HPDE6-E6E7 (cell line): ENCODE measurements at regions not wholly inside any gene's neighbourhood (a gene's known extent, or its start where the extent isn't known, plus 50 kb on each side); places are given as distances from the start of the nearest gene placed in this dataset.
"Not testable (repeated sequence)": the region's sequence is repeated elsewhere in the genome, so short reads cannot be mapped to it uniquely, and the experiment has no call there.

Experiments used
- DNase-seq: peaks from one replicate; pipeline ENCODE4 v3.0.0; 2011; ENCODE audit warnings: missing footprints; ENCODE audit errors: extremely low spot score

GRCh38 chr4:125749354-125749753 is 434.6 kb downstream of the FAT4 start:
- no peak for DNase-seq

DNA sequence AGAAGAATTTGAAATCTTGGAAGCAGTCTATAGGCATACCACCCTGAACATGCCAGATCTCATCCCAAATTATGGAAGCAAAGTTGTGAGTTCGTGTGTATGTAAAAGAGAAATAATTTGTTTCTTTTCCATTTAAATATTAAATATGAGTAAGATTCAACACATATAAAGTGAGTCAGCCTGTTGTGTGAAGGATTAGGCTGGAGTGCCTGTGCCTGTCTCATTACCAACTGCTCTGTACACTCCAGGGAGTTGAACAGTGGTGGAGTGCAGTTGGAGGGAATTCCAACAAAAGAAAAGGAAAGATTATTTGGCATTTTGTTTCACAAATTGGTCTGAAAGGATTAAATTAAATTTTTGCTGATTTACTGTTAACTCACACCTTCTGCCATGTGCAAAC is 435.6 kb downstream of the FAT4 start:
- no peak for DNase-seq

DNA sequence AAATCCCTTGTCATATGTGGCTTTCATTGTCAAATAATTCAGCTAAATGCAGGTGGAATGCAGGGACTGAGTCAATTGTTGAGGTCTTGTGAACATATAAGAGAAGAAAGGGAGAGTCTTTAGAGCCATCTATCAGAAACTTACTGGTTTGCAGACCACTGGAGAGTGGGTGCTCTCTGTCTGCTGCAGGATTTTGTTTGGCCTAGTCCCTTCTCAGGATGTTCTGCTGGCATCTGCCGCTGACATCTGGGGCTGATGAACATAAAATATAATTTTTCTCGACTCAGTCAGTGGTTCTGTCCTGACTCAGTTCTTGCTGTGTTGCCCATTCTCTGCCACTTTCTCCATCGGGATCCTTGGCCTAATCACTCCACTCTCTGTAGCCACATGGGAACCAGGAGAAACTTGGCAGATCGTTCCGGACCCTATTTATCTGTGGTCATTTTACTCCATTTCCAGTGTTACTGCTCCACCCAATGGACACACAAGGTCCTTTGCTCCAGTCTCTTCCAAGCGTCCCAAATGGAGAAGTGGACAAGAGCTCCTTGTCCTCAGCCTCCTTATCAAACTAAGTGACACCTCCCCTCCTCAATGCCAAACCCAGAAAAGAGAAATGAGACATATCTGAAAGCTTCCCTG is 436.2 kb downstream of the FAT4 start:
- no peak for DNase-seq

GRCh38 chr4:125758438-125758837 is 443.7 kb downstream of the FAT4 start:
- DNase-seq, result no peak

DNA sequence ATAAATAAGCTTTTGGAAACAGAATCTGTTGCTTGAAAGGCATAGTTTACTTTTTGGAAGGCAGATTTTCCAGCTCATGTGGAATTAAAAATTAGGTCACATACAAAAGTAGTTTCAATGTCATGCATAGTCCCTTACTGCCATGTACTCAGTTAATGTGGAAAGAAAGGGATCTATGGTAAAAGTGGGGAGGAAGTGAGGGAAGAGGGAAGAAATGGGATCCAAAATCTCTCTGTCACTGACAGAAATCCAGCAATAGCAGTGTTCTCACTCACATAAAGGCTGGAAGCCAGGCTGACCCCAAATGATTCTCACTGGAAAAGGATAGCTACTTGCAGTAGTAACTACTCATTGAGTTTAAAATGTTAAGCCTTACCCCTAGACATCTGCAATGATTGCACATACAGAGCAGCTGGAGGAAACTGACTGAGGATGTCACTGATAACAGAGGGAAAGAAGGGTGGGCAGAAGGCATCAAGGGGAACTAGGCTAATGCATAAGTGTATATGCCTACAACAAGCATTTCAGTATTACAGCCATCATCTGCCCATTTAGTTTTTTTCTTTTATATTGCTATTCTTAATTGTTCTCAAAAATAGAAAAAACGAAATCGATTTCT is 445.6 kb downstream of the FAT4 start:
- no peak for DNase-seq

DNA sequence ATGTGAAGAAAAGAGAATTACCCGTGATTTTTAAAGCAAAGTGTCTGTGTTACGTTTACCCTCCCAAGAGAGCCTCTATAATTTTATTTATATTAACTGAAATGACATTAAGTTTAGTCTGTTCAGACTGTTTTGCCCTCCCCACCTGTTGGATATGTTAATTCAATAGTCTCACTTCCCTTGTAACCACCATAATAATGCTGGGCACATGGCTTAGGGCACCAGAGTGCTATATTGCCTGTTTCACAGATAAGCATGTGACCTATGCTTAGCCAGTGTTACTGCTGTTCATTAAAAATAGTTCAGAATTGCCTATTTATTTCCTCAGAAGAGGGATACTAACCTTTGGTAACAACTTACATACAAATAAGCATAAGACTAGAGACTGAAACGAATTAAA is 446.2 kb downstream of the FAT4 start:
- DNase-seq, result no peak

GRCh38 chr4:125762537-125762936 is 447.8 kb downstream of the FAT4 start:
- DNase-seq, result no peak

GRCh38 chr4:125765941-125766340 is 451.2 kb downstream of the FAT4 start:
- DNase-seq, result no peak

DNA sequence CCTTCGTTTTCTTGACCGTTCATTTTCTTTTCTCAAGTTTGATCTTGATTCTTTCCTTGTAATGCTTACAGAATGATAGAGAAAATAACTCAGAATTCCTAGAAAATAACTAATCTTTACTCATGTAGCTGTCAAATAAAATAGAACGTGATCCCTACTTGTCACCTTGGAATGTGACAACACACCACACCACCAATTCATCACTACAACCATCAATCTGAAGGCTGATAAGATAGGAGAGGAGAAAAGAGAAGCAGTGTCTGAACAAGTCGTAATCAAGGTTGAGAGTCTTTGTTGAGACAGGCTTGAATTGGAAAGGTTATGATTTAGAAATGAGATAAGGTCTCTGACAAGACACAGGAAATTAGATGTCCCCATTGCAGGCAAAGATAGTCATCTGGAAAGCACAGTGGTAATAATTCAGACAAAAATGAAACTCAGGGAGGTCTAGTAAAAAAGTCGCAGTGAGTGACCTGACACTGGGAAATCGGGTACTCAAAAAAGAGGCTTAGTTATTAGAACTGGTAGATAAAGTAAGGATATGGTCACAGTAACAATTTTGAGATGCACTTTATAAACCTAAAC is 456.2 kb downstream of the FAT4 start:
- no peak for DNase-seq

DNA sequence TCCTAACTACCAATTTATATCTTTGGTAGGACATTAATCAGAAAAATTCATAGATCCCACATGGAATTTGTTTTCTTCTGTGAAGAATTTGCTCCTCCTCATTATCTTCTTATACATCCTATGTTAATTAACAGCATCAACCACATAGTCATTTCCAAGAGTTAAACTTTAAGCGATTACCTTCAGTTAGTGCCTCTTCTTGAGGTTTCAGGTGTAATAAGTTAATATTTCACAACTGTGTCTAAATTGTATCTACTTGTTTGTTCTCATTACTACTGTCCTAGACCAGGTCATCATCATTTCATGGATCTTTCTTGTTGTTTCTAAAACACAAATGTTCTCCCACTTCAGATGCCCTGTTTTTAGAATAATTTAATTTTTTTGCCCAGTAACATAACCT is 457.9 kb downstream of the FAT4 start:
- no peak for DNase-seq

GRCh38 chr4:125773502-125773901 is 458.7 kb downstream of the FAT4 start:
- DNase-seq, result no peak

GRCh38 chr4:125773931-125774330 is 459.2 kb downstream of the FAT4 start:
- no peak for DNase-seq

- DNase-seq, result no peak
Observed at GRCh38 chr4:125776146-125776545, 461.4 kb downstream of the FAT4 start.

- DNase-seq, result no peak
Observed at GRCh38 chr4:125780164-125780563, 465.4 kb downstream of the FAT4 start.

DNA sequence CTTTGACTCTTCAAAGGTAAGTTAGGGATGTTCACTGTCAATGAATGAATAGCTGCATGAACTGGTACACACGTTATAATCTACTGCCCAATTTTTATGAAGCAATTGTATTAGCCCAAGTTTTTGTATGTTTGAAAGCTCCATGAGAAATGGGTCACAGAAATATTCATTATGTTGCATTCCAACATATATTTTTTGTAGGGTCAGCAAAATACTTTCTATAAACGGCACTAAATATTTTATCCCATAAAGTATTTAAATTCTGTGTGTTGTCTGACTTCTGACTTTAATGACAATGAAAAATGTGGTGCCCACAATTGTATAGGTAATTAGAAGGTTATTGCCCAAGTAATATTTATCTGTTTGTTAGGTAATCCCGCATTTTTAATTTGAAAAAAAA is 466.0 kb downstream of the FAT4 start:
- no peak for DNase-seq

DNA sequence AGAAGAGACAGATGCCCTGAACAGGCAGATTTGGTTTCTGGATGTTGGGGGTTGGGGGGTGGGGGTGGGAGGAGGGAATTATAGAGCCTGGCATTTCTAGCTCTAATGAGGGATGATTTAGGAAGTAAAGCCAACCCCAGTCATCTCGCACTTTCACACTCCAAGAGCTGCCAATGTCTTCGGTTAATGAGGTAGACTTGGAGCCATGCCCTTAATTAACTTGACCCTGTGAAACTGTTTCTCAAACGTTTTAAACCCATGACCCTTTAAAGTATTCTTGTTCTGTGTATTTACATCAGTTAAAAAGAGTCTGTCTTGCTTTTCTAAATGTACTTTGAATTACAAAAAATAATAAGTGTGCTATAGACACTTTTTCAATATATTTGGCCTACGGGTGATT is 466.9 kb downstream of the FAT4 start:
- DNase-seq, result no peak

DNA sequence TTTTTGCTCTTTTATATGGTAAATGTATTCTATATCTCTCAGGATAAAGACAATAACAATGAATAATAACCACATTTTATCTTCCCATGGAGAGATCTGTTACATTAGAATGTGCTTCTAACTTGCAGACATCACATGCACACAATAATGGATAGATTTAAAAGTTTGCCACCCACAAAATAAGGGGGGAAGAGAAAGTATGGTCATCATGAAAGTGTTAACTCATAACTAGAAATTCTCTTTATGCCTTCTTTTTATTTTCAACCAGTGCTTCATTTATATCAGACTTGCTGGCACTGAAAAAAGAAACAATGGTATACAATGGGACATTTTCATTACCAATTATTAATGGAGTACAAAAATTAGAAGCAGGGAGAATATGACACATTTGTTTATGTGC is 470.0 kb downstream of the FAT4 start:
- no peak for DNase-seq

GRCh38 chr4:125787707-125788106 is 473.0 kb downstream of the FAT4 start:
- no peak for DNase-seq

DNA sequence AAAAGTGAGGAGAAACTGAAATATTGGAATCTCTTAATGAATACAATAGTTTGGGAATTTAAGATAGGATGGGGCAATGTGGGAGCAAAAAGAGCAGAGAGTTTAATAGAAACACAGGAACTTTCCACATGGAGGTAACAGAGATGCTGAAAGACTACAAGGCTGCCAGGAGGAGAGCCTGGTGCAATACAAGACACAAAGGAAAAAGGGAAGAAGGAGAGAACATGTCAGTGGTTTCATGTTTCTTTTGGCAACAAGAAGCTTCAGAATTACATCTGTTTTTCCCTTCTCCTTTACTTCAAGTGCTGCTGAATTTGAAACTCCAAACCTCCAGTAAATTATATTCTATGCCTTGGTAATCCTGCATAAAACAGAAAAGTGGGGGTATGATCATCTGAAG is 474.3 kb downstream of the FAT4 start:
- DNase-seq, result no peak

DNA sequence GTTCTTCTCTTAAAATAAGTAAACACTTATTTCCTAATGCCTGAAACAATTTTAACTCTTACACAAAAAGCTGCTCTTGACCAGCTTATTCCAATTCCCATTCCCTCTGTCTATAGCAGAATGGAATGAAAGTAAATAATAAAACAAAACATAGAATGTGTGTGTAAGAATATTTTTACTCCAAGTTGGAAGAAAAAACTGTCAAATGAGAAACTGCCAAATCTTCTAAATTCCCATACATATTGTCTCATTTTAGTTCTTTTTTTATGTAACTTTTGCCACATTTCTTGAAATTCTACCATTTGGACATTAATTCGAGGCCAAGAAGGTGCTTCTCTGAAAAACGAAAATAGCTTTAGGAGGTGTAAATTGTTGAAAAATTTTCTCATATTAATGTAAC is 477.1 kb downstream of the FAT4 start:
- DNase-seq, result no peak

DNA sequence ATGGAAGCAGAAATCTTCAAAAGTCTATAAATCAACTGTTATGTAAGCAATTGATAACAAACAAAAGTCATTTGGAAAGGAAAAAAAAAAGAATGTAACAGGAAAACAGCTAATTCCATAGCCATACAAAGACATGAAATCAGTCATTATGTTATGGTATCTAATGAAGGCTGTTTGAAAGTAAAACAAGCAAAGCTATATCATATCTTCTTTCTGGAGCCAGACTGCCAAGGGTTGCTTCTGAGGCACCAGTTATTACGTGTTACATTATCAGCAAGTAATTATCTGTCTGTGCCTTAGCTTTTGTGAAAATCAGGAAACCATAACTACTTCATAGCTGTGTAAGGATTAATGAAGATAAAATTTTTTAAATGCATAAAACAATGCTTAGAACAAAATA is 480.2 kb downstream of the FAT4 start:
- DNase-seq, result no peak

DNA sequence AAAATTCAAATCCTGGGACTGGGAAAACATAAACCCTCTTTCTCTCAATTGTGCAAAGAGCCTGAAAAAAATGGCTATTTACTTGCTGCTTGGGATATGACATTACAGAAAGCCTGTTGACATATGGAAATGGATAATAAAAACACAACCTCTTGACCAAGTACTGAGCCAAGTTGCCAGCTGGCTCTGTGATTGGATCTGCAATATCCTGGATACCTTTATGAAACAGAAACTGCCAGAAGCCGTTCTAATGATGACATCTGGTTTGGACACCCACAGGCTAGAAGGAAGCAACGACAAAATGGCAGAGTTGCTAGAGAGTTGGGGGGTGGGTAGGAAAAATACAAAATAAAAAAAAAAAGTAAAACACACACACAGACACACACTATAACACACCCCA is 481.4 kb downstream of the FAT4 start:
- DNase-seq, result no peak

GRCh38 chr4:125797621-125798020 is 482.9 kb downstream of the FAT4 start:
- not testable (repeated sequence) for DNase-seq

GRCh38 chr4:125801373-125801772 is 486.6 kb downstream of the FAT4 start:
- no peak for DNase-seq
